Astrocyte of the spinal cord (primary cell): ENCODE measurements at regions not wholly inside any gene's neighbourhood (a gene's known extent, or its start where the extent isn't known, plus 50 kb on each side); places are given as distances from the start of the nearest gene placed in this dataset.

Source experiments
- DNase-seq: peaks from one replicate; pipeline ENCODE4 v3.0.0; 2011; ENCODE audit warnings: low read depth, low spot score
- H3K4me3 ChIP-seq: 2 replicates; pipeline ENCODE4 v1.5.1; 2011; ENCODE audit warnings: low read depth, mild to moderate bottlenecking, low read length, moderate library complexity
- CTCF ChIP-seq: IDR thresholded peaks from 2 replicates; pipeline ENCODE4 v1.5.1; 2012; ENCODE audit warnings: low read depth, mild to moderate bottlenecking, low read length, inconsistent platforms
- in situ Hi-C: cut with HindIII; loops from 2 replicates; pipeline ENCODE4 v1.10.0; 2017; ENCODE audit warnings: low sequenced_read_pairs

GRCh38 chr13:106997696-106998095 lies 429.8 kb upstream of the ARGLU1 start:
- H3K4me3 ChIP-seq, result no peak overlapping the region
- in situ Hi-C loops, result no loop called here
- TF ChIP-seq CTCF, result no peak
- no peak for DNase-seq

GRCh38 chr13:106996867-106997618 lies 429.1 kb upstream of the ARGLU1 start:
- DNase-seq, result no peak
- no peak for TF ChIP-seq CTCF
- in situ Hi-C loops, result no loop called here

GRCh38 chr13:106990594-106990993 lies 422.7 kb upstream of the ARGLU1 start:
- in situ Hi-C loops, result no loop called here
- no peak for TF ChIP-seq CTCF
- DNase-seq, result no peak
- H3K4me3 ChIP-seq, result no peak overlapping the region

More at GRCh38 chr13:106996867-106997618, 429.1 kb upstream of the ARGLU1 start:
- H3K4me3 ChIP-seq, result no peak overlapping the region

- in situ Hi-C loops, result no loop called here
- H3K4me3 ChIP-seq, result no peak overlapping the region
- no peak for DNase-seq
- no peak for TF ChIP-seq CTCF
Measured at GRCh38 chr13:106989876-106990275, 421.9 kb upstream of the ARGLU1 start.

- in situ Hi-C loops, result no loop called here
- DNase-seq, result no peak
- H3K4me3 ChIP-seq, result no peak overlapping the region
- TF ChIP-seq CTCF, result no peak
Measured at GRCh38 chr13:106987427-106987785, 419.5 kb upstream of the ARGLU1 start.

- no peak for TF ChIP-seq CTCF
- in situ Hi-C loops, result no loop called here
- DNase-seq, result no peak
Measured at GRCh38 chr13:106986687-106987426, 418.9 kb upstream of the ARGLU1 start.

More at GRCh38 chr13:106986687-106987426, 418.9 kb upstream of the ARGLU1 start:
- H3K4me3 ChIP-seq, result no peak overlapping the region
